SK-N-MC (cell line): ENCODE measurements at regions not wholly inside any gene's neighbourhood (a gene's known extent, or its start where the extent isn't known, plus 50 kb on each side); places are given as distances from the start of the nearest gene placed in this dataset.

Source experiments
- EZH2 ChIP-seq: fragments of 200-600 bp; sonication (generic); IDR thresholded peaks from one replicate; pipeline ENCODE4 v1.6.1; 2017; ENCODE audit warnings: antibody characterized with exemption
- POLR2AphosphoS5 ChIP-seq: IDR thresholded peaks from 2 replicates; pipeline ENCODE4 v1.6.1; 2012; ENCODE audit warnings: mild to moderate bottlenecking, low read depth, low read length, borderline replicate concordance

- no peak for TF ChIP-seq EZH2
- no peak for TF ChIP-seq POLR2AphosphoS5
Measured at GRCh38 chr3:154517404-154517803, 87.4 kb upstream of the GPR149 start.
